ENCODE measurements at regions not wholly inside any gene's neighbourhood (a gene's known extent, or its start where the extent isn't known, plus 50 kb on each side); places are given as distances from the start of the nearest gene placed in this dataset.

GRCh38 chr5:51449026-51449425, 65.8 kb downstream of the ISL1 start:
- TF ChIP-seq EZH2 (IDR thresholded peaks at IDR 0.05) = no peak
- TF ChIP-seq CTCF (IDR thresholded peaks at IDR 0.05) = no peak
- no peak for TF ChIP-seq EZH2phosphoT487 (IDR thresholded peaks at IDR 0.05)
